B cell (primary cell): ENCODE measurements at regions not wholly inside any gene's neighbourhood (a gene's known extent, or its start where the extent isn't known, plus 50 kb on each side); places are given as distances from the start of the nearest gene placed in this dataset.

Experiments used
- ATAC-seq: fragments of 200-7000 bp; cut with Tn5 transposase; one replicate; pipeline ENCODE4 v1.10.0; 2021; ENCODE audit warnings: low read depth, mild to moderate bottlenecking, moderate number of reproducible peaks, moderate library complexity
- CTCF ChIA-PET: fragments of 350-600 bp; sonication (Branson Sonifier 250); formaldehyde crosslinking; loops from one replicate; lab custom pipeline; 2021; ENCODE audit warnings: antibody characterized with exemption, inconsistent platforms; lab: Charles Lee
- POLR2A ChIA-PET: fragments of 350-600 bp; sonication (Branson Sonifier 250); formaldehyde crosslinking; loops from one replicate; lab custom pipeline; 2021; ENCODE audit warnings: antibody characterized with exemption; lab: Charles Lee
- DNase-seq: peaks from one replicate; pipeline ENCODE4 v3.0.0; 2013
- H2AFZ ChIP-seq: 2 replicates; pipeline ENCODE4 v1.6.1; 2012; ENCODE audit warnings: mild to moderate bottlenecking, low read depth, low read length; ENCODE audit not compliant: insufficient read depth, poor library complexity, severe bottlenecking
- H3K27ac ChIP-seq, 2 donors: 1 replicate in 1 of 2; 2 replicates in 1 of 2; pipeline ENCODE4 v1.5.1; 2012 to 2013; ENCODE audit warnings: low read length in 2 of 2, mild to moderate bottlenecking in 2 of 2, moderate library complexity in 1 of 2
- H3K27me3 ChIP-seq, 4 experiments: fragments of 200-600 bp in 1 of 4; sonication (generic) in 1 of 4; replicated peaks in 1 of 4; 1 replicate in 2 of 4; 2 replicates in 2 of 4; pipeline versions ENCODE4 v1.6.1 to v1.7.0; 2013 to 2016; ENCODE audit warnings: low read length in 3 of 4, mild to moderate bottlenecking in 2 of 4, mixed read lengths in 1 of 4, moderate library complexity in 1 of 4; ENCODE audit not compliant: insufficient read depth in 4 of 4, control insufficient read depth in 3 of 4; ENCODE audit errors: control extremely low read depth in 1 of 4
- H3K36me3 ChIP-seq, 2 experiments: replicated peaks in 1 of 2; 1 replicate in 1 of 2; 2 replicates in 1 of 2; pipeline versions ENCODE4 v1.6.1 to v1.7.1; 2013; ENCODE audit warnings: low read length in 1 of 2; ENCODE audit not compliant: insufficient read depth in 2 of 2, control insufficient read depth in 1 of 2; ENCODE audit errors: control extremely low read depth in 1 of 2, extremely low read depth in 1 of 2
- H3K4me1 ChIP-seq, 2 donors: fragments of 200-600 bp in 1 of 2; sonication (generic) in 1 of 2; 1 replicate in 1 of 2; 2 replicates in 1 of 2; pipeline versions ENCODE4 v1.5.1 to v1.6.1; 2013 to 2017; ENCODE audit warnings: low read length in 2 of 2; ENCODE audit not compliant: control insufficient read depth in 2 of 2, insufficient read depth in 2 of 2
- H3K4me2 ChIP-seq: replicated peaks from 2 replicates; pipeline ENCODE3; 2012; ENCODE audit warnings: mild to moderate bottlenecking, low read depth, low read length; ENCODE audit not compliant: poor library complexity, severe bottlenecking
- H3K4me3 ChIP-seq, 5 experiments: fragments of 200-600 bp in 1 of 5; sonication (generic) in 1 of 5; 1 replicate in 3 of 5; 2 replicates in 2 of 5; pipeline versions ENCODE4 v1.5.1 to v1.7.0; 2011 to 2016; ENCODE audit warnings: low read length in 4 of 5, mild to moderate bottlenecking in 4 of 5, low read depth in 2 of 5, control low read depth in 1 of 5, moderate library complexity in 1 of 5; ENCODE audit not compliant: insufficient read depth in 1 of 5; ENCODE audit errors: control extremely low read depth in 1 of 5, extremely low read depth in 1 of 5
- H3K79me2 ChIP-seq: fragments of 200-600 bp; sonication (generic); one replicate; pipeline ENCODE4 v1.6.0; 2016; ENCODE audit warnings: low read length; ENCODE audit not compliant: control insufficient read depth, insufficient read depth
- H3K9ac ChIP-seq: fragments of 200-600 bp; sonication (generic); 2 replicates; pipeline ENCODE4 v1.6.1; 2017; ENCODE audit warnings: mild to moderate bottlenecking, low read length, moderate library complexity
- H3K9me3 ChIP-seq, 3 donors: one replicate each; pipeline versions ENCODE4 v1.6.1 to v1.7.1; 2013; ENCODE audit warnings: low read length in 2 of 3; ENCODE audit not compliant: control insufficient read depth in 2 of 3, insufficient read depth in 1 of 3; ENCODE audit errors: control extremely low read depth in 1 of 3
- H4K20me1 ChIP-seq: 2 replicates; pipeline ENCODE4 v1.6.0; 2012; ENCODE audit warnings: mild to moderate bottlenecking, low read length; ENCODE audit not compliant: insufficient read depth, control insufficient read depth, poor library complexity, severe bottlenecking
- H3K27ac Mint-ChIP-seq: one replicate; pipeline ENCODE4 v1.8.0; 2021; ENCODE audit warnings: mixed read lengths
- H3K27me3 Mint-ChIP-seq: one replicate; pipeline ENCODE4 v1.8.0; 2021; ENCODE audit warnings: mixed read lengths
- H3K4me1 Mint-ChIP-seq: one replicate; pipeline ENCODE4 v1.8.0; 2021; ENCODE audit warnings: mixed read lengths
- H3K4me3 Mint-ChIP-seq: one replicate; pipeline ENCODE4 v1.8.0; 2021; ENCODE audit warnings: mixed read lengths
- H3K9me3 Mint-ChIP-seq: one replicate; pipeline ENCODE4 v1.8.0; 2022; ENCODE audit warnings: mixed read lengths; ENCODE audit not compliant: insufficient read depth
- EZH2 ChIP-seq: IDR thresholded peaks from 2 replicates; pipeline ENCODE4 v1.6.1; 2012; ENCODE audit warnings: borderline replicate concordance, low read depth, mild to moderate bottlenecking, moderate library complexity, low read length; ENCODE audit not compliant: insufficient read depth, poor library complexity, severe bottlenecking
- WGBS: methylation state at CpG from one replicate; pipeline ENCODE4 v1.1.5; 2013; ENCODE audit warnings: missing lambda C conversion rate; ENCODE audit not compliant: insufficient coverage; 5-methylcytosine and 5-hydroxymethylcytosine counted together
- intact Hi-C: fragments of 100-400 bp; cut with micrococcal nuclease; formaldehyde crosslinking; loops from one replicate; pipeline ENCODE4 v1.10.0; 2022
- TF ChIP-seq, protein P1 (sequence below): fragments of 200-600 bp; IDR thresholded peaks from one replicate; pipeline ENCODE4 v1.8.0; 2022; ENCODE audit warnings: antibody characterized with exemption, mild to moderate bottlenecking

DNA sequence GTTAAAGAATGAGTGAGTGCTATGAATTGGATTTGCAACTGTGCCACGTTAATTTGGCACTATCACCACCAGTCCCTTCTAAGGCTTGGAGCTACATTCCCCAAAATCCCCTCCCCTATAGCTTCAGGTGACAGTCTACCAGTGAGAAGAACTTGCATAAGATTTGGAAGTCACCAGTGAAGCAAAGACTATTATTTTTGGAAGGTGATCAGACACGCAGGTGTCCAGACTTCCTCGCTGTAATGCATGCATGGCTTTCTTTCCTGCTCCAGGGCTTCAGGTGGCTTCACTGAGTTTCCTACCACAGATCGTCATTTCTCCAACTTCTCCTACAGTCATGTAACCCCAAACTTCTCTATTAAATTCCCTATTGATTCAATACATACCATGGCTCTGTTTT is 61.4 kb downstream of the SLC41A2 start:
- no peak overlapping the region for H3K4me2 ChIP-seq
- no peak for TF ChIP-seq EZH2
- TF ChIP-seq, protein P1, sequence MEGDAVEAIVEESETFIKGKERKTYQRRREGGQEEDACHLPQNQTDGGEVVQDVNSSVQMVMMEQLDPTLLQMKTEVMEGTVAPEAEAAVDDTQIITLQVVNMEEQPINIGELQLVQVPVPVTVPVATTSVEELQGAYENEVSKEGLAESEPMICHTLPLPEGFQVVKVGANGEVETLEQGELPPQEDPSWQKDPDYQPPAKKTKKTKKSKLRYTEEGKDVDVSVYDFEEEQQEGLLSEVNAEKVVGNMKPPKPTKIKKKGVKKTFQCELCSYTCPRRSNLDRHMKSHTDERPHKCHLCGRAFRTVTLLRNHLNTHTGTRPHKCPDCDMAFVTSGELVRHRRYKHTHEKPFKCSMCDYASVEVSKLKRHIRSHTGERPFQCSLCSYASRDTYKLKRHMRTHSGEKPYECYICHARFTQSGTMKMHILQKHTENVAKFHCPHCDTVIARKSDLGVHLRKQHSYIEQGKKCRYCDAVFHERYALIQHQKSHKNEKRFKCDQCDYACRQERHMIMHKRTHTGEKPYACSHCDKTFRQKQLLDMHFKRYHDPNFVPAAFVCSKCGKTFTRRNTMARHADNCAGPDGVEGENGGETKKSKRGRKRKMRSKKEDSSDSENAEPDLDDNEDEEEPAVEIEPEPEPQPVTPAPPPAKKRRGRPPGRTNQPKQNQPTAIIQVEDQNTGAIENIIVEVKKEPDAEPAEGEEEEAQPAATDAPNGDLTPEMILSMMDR = no peak

DNA sequence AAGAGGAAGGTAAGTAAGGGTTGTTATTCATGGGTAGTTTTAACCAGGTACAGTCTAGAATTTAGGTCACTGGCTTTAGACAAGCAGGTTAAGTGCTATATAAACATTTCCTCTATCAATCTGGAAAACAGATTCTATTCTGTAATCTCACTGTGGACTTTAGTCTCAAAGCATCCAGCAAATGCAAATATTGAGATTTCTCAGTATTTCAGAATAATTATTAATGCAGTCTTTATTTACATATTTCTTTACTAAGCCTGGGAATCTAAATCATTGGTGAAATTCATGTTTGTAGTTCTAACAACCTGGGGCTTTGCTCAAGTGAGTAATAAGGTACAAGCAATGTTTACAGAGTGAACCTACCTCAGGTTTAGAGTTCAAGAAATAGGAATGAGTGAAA is 61.9 kb downstream of the SLC41A2 start:
- Mint-ChIP-seq H3K9me3 (peaks cover 6% of the 10 kb centered on the region), H3K27me3 (no peaks in the 10 kb centered on the region), H3K4me3 (no peak overlapping the region), H3K4me1 (no peaks in the 10 kb centered on the region), H3K27ac (no peak overlapping the region)
- H2AFZ ChIP-seq = no peak overlapping the region
- intact Hi-C loops = no loop called here
- DNase-seq (no peak), ATAC-seq (no peak)
- no peaks in the 10 kb centered on the region for H4K20me1 ChIP-seq
- H3K4me1 ChIP-seq = no peaks in the 10 kb centered on the region
- no peak overlapping the region for H3K4me3 ChIP-seq
- TF ChIP-seq EZH2 = no peak
- TF ChIP-seq, protein P1 = no peak
- H3K9ac ChIP-seq = no peak overlapping the region
- ChIA-PET POLR2A (no interaction called here), CTCF (no interaction called here)
- no peaks in the 10 kb centered on the region for H3K27me3 ChIP-seq
- no peak overlapping the region for H3K4me2 ChIP-seq
- no peaks in the 10 kb centered on the region for H3K79me2 ChIP-seq
- no peak overlapping the region for H3K27ac ChIP-seq
- peaks cover 0 to 6% (median 6%) of the 10 kb centered on the region in 3 donors for H3K9me3 ChIP-seq
- no peaks in the 10 kb centered on the region for H3K36me3 ChIP-seq

More for the DNA sequence above, 61.4 kb downstream of the SLC41A2 start:
- no peaks in the 10 kb centered on the region for H3K4me1 ChIP-seq
- H3K27me3 ChIP-seq = no peaks in the 10 kb centered on the region
- H3K27me3 Mint-ChIP-seq = no peaks in the 10 kb centered on the region
- no peak overlapping the region for H3K27ac Mint-ChIP-seq
- no peaks in the 10 kb centered on the region for H4K20me1 ChIP-seq
- no peak overlapping the region for H2AFZ ChIP-seq
- H3K9me3 ChIP-seq = peaks cover 0 to 6% (median 6%) of the 10 kb centered on the region in 3 donors
- no peak for DNase-seq
- no peak overlapping the region for H3K4me3 Mint-ChIP-seq
- H3K79me2 ChIP-seq = no peaks in the 10 kb centered on the region
- ATAC-seq = no peak
- no peak overlapping the region for H3K9ac ChIP-seq
- ChIA-PET POLR2A (no interaction called here), CTCF (no interaction called here)
- H3K4me3 ChIP-seq = no peak overlapping the region
- intact Hi-C loops = no loop called here
- no peak overlapping the region for H3K27ac ChIP-seq
- no peaks in the 10 kb centered on the region for H3K36me3 ChIP-seq
- H3K9me3 Mint-ChIP-seq = peaks cover 6% of the 10 kb centered on the region
- no peaks in the 10 kb centered on the region for H3K4me1 Mint-ChIP-seq
- 72% methylated on average over 3 of the region's 4 CpGs for WGBS
